Fibroblast of lung (primary cell): ENCODE measurements at regions not wholly inside any gene's neighbourhood (a gene's known extent, or its start where the extent isn't known, plus 50 kb on each side); places are given as distances from the start of the nearest gene placed in this dataset.

ENCODE experiments used
- DNase-seq, 2 donors: peaks; one replicate each; pipeline versions ENCODE4 v3.0.0 to v3.0.0-alpha.2; 2010; ENCODE audit warnings: low read depth in 2 of 2
- H2AFZ ChIP-seq: 2 replicates; pipeline ENCODE4 v1.5.1; 2012; ENCODE audit warnings: low read length, control low read depth, inconsistent platforms
- H3K27ac ChIP-seq: 2 replicates; pipeline ENCODE4 v1.5.1; 2011; ENCODE audit warnings: low read length, control low read depth; ENCODE audit not compliant: insufficient read depth
- H3K27me3 ChIP-seq: 2 replicates; pipeline ENCODE4 v1.5.1; 2011; ENCODE audit warnings: mild to moderate bottlenecking, low read length; ENCODE audit not compliant: control insufficient read depth, insufficient read depth
- H3K36me3 ChIP-seq: 2 replicates; pipeline ENCODE4 v1.5.1; 2011; ENCODE audit warnings: low read length; ENCODE audit not compliant: control insufficient read depth, insufficient read depth
- H3K4me1 ChIP-seq: 2 replicates; pipeline ENCODE4 v1.5.1; 2011; ENCODE audit warnings: low read length; ENCODE audit not compliant: control insufficient read depth, insufficient read depth; ENCODE audit errors: extremely low read depth
- H3K4me2 ChIP-seq: 2 replicates; pipeline ENCODE4 v1.5.1; 2011; ENCODE audit warnings: low read length, control low read depth; ENCODE audit not compliant: insufficient read depth; ENCODE audit errors: extremely low read depth
- H3K4me3 ChIP-seq, 4 experiments: fragments of 200-600 bp in 1 of 4; sonication (generic) in 1 of 4; replicated peaks in 1 of 4; 2 replicates each; pipeline ENCODE4 v1.5.1; 2011 to 2016; ENCODE audit warnings: low read length in 4 of 4, low read depth in 3 of 4, mild to moderate bottlenecking in 3 of 4, control low read depth in 2 of 4, inconsistent platforms in 1 of 4, mixed read lengths in 1 of 4; ENCODE audit not compliant: insufficient read depth in 1 of 4; ENCODE audit errors: control extremely low read depth in 1 of 4
- H3K79me2 ChIP-seq: 2 replicates; pipeline ENCODE4 v1.5.1; 2012; ENCODE audit warnings: mild to moderate bottlenecking, low read length, inconsistent platforms; ENCODE audit not compliant: control insufficient read depth, insufficient read depth
- H3K9ac ChIP-seq: 2 replicates; pipeline ENCODE4 v1.5.1; 2011; ENCODE audit warnings: mild to moderate bottlenecking, low read length, control low read depth; ENCODE audit not compliant: insufficient read depth
- H3K9me3 ChIP-seq: 2 replicates; pipeline ENCODE4 v1.5.1; 2012; ENCODE audit warnings: low read depth, low read length; ENCODE audit not compliant: control insufficient read depth, insufficient read depth
- H4K20me1 ChIP-seq: 2 replicates; pipeline ENCODE4 v1.5.1; 2011; ENCODE audit warnings: low read length; ENCODE audit not compliant: control insufficient read depth, insufficient read depth; ENCODE audit errors: extremely low read depth
- EZH2 ChIP-seq: IDR thresholded peaks from 2 replicates; pipeline ENCODE4 v1.5.1; 2012; ENCODE audit warnings: low read length, control low read depth, mild to moderate bottlenecking; ENCODE audit errors: missing control alignments
- TF ChIP-seq, protein P1 (sequence below), 2 donors: IDR thresholded peaks in 1 of 2; conservative IDR thresholded peaks in 1 of 2; 1 replicate in 1 of 2; 2 replicates in 1 of 2; pipeline ENCODE4 v1.5.1; 2011 to 2012; ENCODE audit warnings: low read length in 2 of 2, control low read depth in 1 of 2, inconsistent platforms in 1 of 2, low read depth in 1 of 2, mild to moderate bottlenecking in 1 of 2

DNA sequence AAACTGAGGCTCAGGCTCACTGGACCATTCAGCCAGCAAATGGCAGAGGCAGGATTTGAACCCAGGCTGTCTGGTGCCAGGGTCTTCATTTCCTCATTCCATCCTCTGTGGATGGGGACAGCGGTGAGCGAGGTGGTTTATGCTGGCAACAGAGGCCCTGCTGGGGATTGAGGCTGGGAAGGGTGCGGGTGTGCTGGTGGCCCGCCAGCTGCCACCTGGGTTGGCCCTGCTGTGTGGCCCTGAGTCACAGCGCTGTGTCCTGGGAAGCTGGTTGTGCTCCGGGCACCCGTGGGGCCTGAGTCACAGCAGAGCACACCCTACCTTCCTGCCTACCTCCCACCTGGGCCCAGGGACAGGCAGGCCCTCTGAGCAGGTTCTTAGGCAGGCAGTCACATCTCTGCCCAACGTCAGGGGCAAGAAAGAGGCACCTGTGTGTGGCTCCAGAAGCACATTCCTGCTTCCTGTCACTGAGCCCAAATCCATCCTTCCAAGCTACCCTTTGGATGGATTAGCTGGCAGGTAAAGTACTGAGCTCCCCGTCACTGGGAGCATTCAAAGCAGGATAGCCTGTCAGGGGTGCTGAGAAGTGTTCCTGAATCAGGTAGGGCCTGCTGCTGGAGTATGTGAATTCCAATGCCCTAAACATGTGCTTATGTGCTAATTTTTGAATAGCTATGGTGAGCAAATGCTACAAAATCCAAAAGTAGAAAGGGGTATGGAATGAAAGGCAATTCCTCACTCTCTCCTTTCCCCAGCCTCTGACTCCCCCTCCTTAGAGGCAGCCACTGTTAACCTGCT, 53.9 kb downstream of the CEBPB start:
- H3K9ac ChIP-seq: no peak overlapping the region
- TF ChIP-seq, protein P1, sequence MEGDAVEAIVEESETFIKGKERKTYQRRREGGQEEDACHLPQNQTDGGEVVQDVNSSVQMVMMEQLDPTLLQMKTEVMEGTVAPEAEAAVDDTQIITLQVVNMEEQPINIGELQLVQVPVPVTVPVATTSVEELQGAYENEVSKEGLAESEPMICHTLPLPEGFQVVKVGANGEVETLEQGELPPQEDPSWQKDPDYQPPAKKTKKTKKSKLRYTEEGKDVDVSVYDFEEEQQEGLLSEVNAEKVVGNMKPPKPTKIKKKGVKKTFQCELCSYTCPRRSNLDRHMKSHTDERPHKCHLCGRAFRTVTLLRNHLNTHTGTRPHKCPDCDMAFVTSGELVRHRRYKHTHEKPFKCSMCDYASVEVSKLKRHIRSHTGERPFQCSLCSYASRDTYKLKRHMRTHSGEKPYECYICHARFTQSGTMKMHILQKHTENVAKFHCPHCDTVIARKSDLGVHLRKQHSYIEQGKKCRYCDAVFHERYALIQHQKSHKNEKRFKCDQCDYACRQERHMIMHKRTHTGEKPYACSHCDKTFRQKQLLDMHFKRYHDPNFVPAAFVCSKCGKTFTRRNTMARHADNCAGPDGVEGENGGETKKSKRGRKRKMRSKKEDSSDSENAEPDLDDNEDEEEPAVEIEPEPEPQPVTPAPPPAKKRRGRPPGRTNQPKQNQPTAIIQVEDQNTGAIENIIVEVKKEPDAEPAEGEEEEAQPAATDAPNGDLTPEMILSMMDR (conservative IDR thresholded peaks at IDR 0.05 in 1 of 2, IDR thresholded peaks at IDR 0.05 in 1 of 2; ENCODE audit: low read depth in 1 of 2, low read length in 2 of 2): no peak
- TF ChIP-seq EZH2: no peak
- no peak overlapping the region for H2AFZ ChIP-seq
- H3K79me2 ChIP-seq: no peaks in the 10 kb centered on the region
- no peak overlapping the region for H3K4me2 ChIP-seq
- no peaks in the 10 kb centered on the region for H3K36me3 ChIP-seq
- no peaks in the 10 kb centered on the region for H4K20me1 ChIP-seq
- H3K27ac ChIP-seq: no peak overlapping the region
- no peak overlapping the region for H3K4me3 ChIP-seq
- DNase-seq: no peak
- no peaks in the 10 kb centered on the region for H3K4me1 ChIP-seq
- no peaks in the 10 kb centered on the region for H3K27me3 ChIP-seq
- no peaks in the 10 kb centered on the region for H3K9me3 ChIP-seq

DNA sequence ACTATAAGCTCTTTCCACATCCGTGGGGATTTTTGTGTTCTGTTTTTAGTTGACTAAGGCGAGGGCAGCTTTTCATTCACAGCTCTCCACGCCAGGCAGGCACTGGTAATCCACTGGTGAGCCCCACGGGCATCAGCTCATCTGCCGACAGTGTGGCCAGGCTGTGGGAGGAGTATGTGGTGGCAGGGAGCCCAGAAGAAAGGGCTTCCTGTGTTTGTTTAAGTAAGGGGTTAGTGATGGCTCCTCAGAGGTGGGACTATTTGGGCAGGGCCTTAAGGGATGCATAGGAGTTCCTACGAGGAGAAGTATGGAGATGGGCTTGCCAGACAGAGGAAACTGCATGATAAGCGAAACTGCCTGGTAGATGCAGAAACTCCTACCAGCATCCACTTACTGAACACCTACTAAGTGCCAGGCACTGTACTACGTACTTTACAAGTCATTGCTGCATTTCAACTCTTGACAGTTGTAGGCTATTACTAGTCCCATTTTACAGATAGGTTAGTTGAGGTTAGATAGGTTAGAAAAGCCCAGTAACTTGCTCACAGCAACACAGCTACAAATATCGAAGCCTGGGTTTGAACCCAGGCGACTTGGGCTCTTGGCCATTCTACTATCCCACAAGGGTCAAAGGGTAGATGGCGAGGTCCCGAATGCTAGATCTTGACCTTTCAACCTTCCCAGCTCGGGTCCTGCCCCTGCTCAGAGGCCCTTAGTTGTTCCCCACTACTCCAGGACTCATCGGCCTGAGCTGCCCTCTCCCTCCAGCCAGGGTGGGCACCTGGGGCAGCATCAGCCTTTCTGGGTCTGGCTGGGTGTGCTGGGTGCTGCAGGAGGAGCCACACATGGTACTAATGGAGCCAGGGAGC, 55.1 kb downstream of the CEBPB start:
- Histone ChIP-seq H2AFZ (no peak overlapping the region), H3K9ac (no peak overlapping the region), H3K9me3 (no peaks in the 10 kb centered on the region), H3K36me3 (no peaks in the 10 kb centered on the region), H3K79me2 (no peaks in the 10 kb centered on the region), H3K27me3 (no peaks in the 10 kb centered on the region), H4K20me1 (no peaks in the 10 kb centered on the region), H3K4me3 (no peak overlapping the region), H3K4me2 (no peak overlapping the region), H3K4me1 (no peaks in the 10 kb centered on the region), H3K27ac (no peak overlapping the region)
- TF ChIP-seq, protein P1 (conservative IDR thresholded peaks at IDR 0.05 in 1 of 2, IDR thresholded peaks at IDR 0.05 in 1 of 2; ENCODE audit: low read depth in 1 of 2, low read length in 2 of 2): no peak
- no peak for TF ChIP-seq EZH2
- DNase-seq: peak; percentile 63 to 69
